ENCODE measurements at regions not wholly inside any gene's neighbourhood (a gene's known extent, or its start where the extent isn't known, plus 50 kb on each side); places are given as distances from the start of the nearest gene placed in this dataset.

GRCh38 chrX:20507901-20508620 lies 241.4 kb upstream of the RPS6KA3 start:
- TF ChIP-seq CTCF (conservative IDR thresholded peaks at IDR 0.05) (no peak), ZFX (IDR thresholded peaks at IDR 0.05) (no peak)
- H3K27ac ChIP-seq: no peak overlapping the region

GRCh38 chrX:20506739-20507138 lies 240.0 kb upstream of the RPS6KA3 start:
- TF ChIP-seq CTCF (conservative IDR thresholded peaks at IDR 0.05) (no peak), ZFX (IDR thresholded peaks at IDR 0.05) (no peak)
- no peak overlapping the region for H3K27ac ChIP-seq

GRCh38 chrX:20500949-20501348 lies 234.2 kb upstream of the RPS6KA3 start:
- TF ChIP-seq CTCF (conservative IDR thresholded peaks at IDR 0.05) (no peak), ZFX (IDR thresholded peaks at IDR 0.05) (no peak)
- no peak overlapping the region for H3K27ac ChIP-seq

GRCh38 chrX:20500171-20500865 lies 233.6 kb upstream of the RPS6KA3 start:
- H3K27ac ChIP-seq: no peak overlapping the region
- TF ChIP-seq CTCF (conservative IDR thresholded peaks at IDR 0.05) (no peak), ZFX (IDR thresholded peaks at IDR 0.05) (no peak)

GRCh38 chrX:20499763-20500162 lies 233.1 kb upstream of the RPS6KA3 start:
- H3K27ac ChIP-seq: no peak overlapping the region
- TF ChIP-seq CTCF (conservative IDR thresholded peaks at IDR 0.05) (no peak), ZFX (IDR thresholded peaks at IDR 0.05) (no peak)

GRCh38 chrX:20498851-20499635 lies 232.3 kb upstream of the RPS6KA3 start:
- TF ChIP-seq ZFX (IDR thresholded peaks at IDR 0.05): no peak
- no peak for TF ChIP-seq CTCF (conservative IDR thresholded peaks at IDR 0.05)
- no peak overlapping the region for H3K27ac ChIP-seq

GRCh38 chrX:20495575-20495974 lies 228.9 kb upstream of the RPS6KA3 start:
- TF ChIP-seq ZFX (IDR thresholded peaks at IDR 0.05) (no peak), CTCF (conservative IDR thresholded peaks at IDR 0.05) (no peak)
- no peak overlapping the region for H3K27ac ChIP-seq
